RWPE2 (cell line): ENCODE measurements at regions not wholly inside any gene's neighbourhood (a gene's known extent, or its start where the extent isn't known, plus 50 kb on each side); places are given as distances from the start of the nearest gene placed in this dataset.
A peak's percentile ranks its signal among the peaks of the same experiment; 100 is the strongest.

Experiments
- ATAC-seq: fragments of 200-7000 bp; cut with Tn5 transposase; 3 replicates; pipeline ENCODE4 v1.9.1; 2021; ENCODE audit warnings: low read depth
- DNase-seq: peaks from one replicate; pipeline ENCODE4 v3.0.0-alpha.2; 2020; ENCODE audit warnings: low spot score
- H3K27ac ChIP-seq: fragments of 450-650 bp; 2 replicates; pipeline ENCODE4 v1.5.1; 2017; ENCODE audit warnings: mild to moderate bottlenecking; ENCODE audit not compliant: poor library complexity, severe bottlenecking
- H3K27me3 ChIP-seq: fragments of 250-450 bp; sonication (Bioruptor Pico); 2 replicates; pipeline ENCODE4 v1.5.1; 2021; ENCODE audit warnings: mild to moderate bottlenecking, moderate library complexity; ENCODE audit not compliant: insufficient read depth, poor library complexity, severe bottlenecking
- H3K36me3 ChIP-seq: fragments of 250-450 bp; sonication (Bioruptor Pico); 2 replicates; pipeline ENCODE4 v1.5.1; 2020; ENCODE audit warnings: low read depth, mild to moderate bottlenecking, moderate library complexity
- H3K4me1 ChIP-seq: fragments of 250-450 bp; sonication (Bioruptor Pico); 2 replicates; pipeline ENCODE4 v1.5.1; 2021; ENCODE audit warnings: mild to moderate bottlenecking, moderate library complexity; ENCODE audit not compliant: insufficient read depth, poor library complexity, severe bottlenecking
- H3K4me3 ChIP-seq: fragments of 250-450 bp; sonication (Bioruptor Pico); 2 replicates; pipeline ENCODE4 v1.5.1; 2021; ENCODE audit warnings: mild to moderate bottlenecking, moderate library complexity; ENCODE audit not compliant: severe bottlenecking
- H3K9me3 ChIP-seq: fragments of 250-450 bp; sonication (Bioruptor Pico); 2 replicates; pipeline ENCODE4 v1.5.1; 2021; ENCODE audit warnings: mild to moderate bottlenecking, moderate library complexity; ENCODE audit not compliant: severe bottlenecking
- CTCF ChIP-seq: fragments of 450-650 bp; IDR thresholded peaks from one replicate; pipeline ENCODE4 v1.5.1; 2017; ENCODE audit warnings: mild to moderate bottlenecking, moderate library complexity; ENCODE audit not compliant: poor library complexity, severe bottlenecking

GRCh38 chr7:81094952-81095351 lies 176.1 kb upstream of the SEMA3C start:
- no peak for DNase-seq
- Histone ChIP-seq H3K27ac (no peak overlapping the region), H3K27me3 (no peaks in the 10 kb centered on the region), H3K4me1 (peaks cover 2% of the 10 kb centered on the region), H3K4me3 (no peak overlapping the region), H3K9me3 (peaks cover 3% of the 10 kb centered on the region), H3K36me3 (no peaks in the 10 kb centered on the region)
- no peak for ATAC-seq
- no peak for TF ChIP-seq CTCF

- no peaks in the 10 kb centered on the region for H3K36me3 ChIP-seq
- no peak for TF ChIP-seq CTCF
- ATAC-seq, result no peak
- DNase-seq, result no peak
- H3K27me3 ChIP-seq, result no peaks in the 10 kb centered on the region
- H3K4me1 ChIP-seq, result no peaks in the 10 kb centered on the region
- H3K9me3 ChIP-seq, result no peaks in the 10 kb centered on the region
- no peak overlapping the region for H3K4me3 ChIP-seq
- no peak overlapping the region for H3K27ac ChIP-seq
These were observed 162.8 kb upstream of the SEMA3C start for GRCh38 chr7:81081616-81082015.

GRCh38 chr7:81080553-81080952 lies 161.7 kb upstream of the SEMA3C start:
- ATAC-seq (no peak), DNase-seq (no peak)
- Histone ChIP-seq H3K9me3 (no peaks in the 10 kb centered on the region), H3K27ac (no peak overlapping the region), H3K27me3 (no peaks in the 10 kb centered on the region), H3K4me3 (no peak overlapping the region), H3K36me3 (no peaks in the 10 kb centered on the region), H3K4me1 (peaks cover 5% of the 10 kb centered on the region)
- TF ChIP-seq CTCF, result no peak

- Histone ChIP-seq H3K27me3 (no peaks in the 10 kb centered on the region), H3K9me3 (no peaks in the 10 kb centered on the region), H3K36me3 (no peaks in the 10 kb centered on the region), H3K4me3 (no peak overlapping the region), H3K27ac (no peak overlapping the region), H3K4me1 (peaks cover 13% of the 10 kb centered on the region)
- DNase-seq, result no peak
- ATAC-seq, result peak; percentile 23; the same call in 1 of the 3 replicates
- no peak for TF ChIP-seq CTCF
These were observed 160.9 kb upstream of the SEMA3C start for GRCh38 chr7:81079746-81080145.

GRCh38 chr7:81075150-81075549 lies 156.3 kb upstream of the SEMA3C start:
- Histone ChIP-seq H3K4me3 (no peak overlapping the region), H3K9me3 (no peaks in the 10 kb centered on the region), H3K27ac (peak overlapping the region; percentile 97), H3K4me1 (peaks cover 31% of the 10 kb centered on the region), H3K36me3 (no peaks in the 10 kb centered on the region), H3K27me3 (no peaks in the 10 kb centered on the region)
- peak; percentile 66 for TF ChIP-seq CTCF
- ATAC-seq (peak; percentile 90), DNase-seq (no peak)
